Memory B cell (primary cell): ENCODE measurements at regions not wholly inside any gene's neighbourhood (a gene's known extent, or its start where the extent isn't known, plus 50 kb on each side); places are given as distances from the start of the nearest gene placed in this dataset.

Experiments
- ATAC-seq: fragments of 150-1000 bp; cut with Tn5 transposase; 2 replicates; pipeline ENCODE4 v1.10.0; 2021; ENCODE audit warnings: low read depth, mild to moderate bottlenecking, moderate library complexity
- DNase-seq, 2 donors: peaks; one replicate each; pipeline ENCODE4 v3.0.0; 2022; ENCODE audit warnings: low spot score in 2 of 2
- H3K27ac Mint-ChIP-seq: one replicate; pipeline ENCODE4 v1.8.0; 2022; ENCODE audit warnings: mild to moderate bottlenecking, moderate library complexity, mixed read lengths
- H3K27me3 Mint-ChIP-seq: one replicate; pipeline ENCODE4 v1.8.0; 2022; ENCODE audit warnings: mixed read lengths
- H3K36me3 Mint-ChIP-seq: one replicate; pipeline ENCODE4 v1.8.0; 2022; ENCODE audit warnings: mild to moderate bottlenecking, mixed read lengths
- H3K4me1 Mint-ChIP-seq: one replicate; pipeline ENCODE4 v1.8.0; 2022; ENCODE audit warnings: mixed read lengths
- H3K4me3 Mint-ChIP-seq: one replicate; pipeline ENCODE4 v1.8.0; 2022; ENCODE audit warnings: mild to moderate bottlenecking, moderate library complexity, mixed read lengths
- H3K9me3 Mint-ChIP-seq: one replicate; pipeline ENCODE4 v1.8.0; 2022; ENCODE audit warnings: mixed read lengths

GRCh38 chr2:212945526-212945925 is 205.9 kb downstream of the IKZF2 start:
- H3K36me3 Mint-ChIP-seq = no peaks in the 10 kb centered on the region
- H3K4me1 Mint-ChIP-seq = no peaks in the 10 kb centered on the region
- no peaks in the 10 kb centered on the region for H3K27me3 Mint-ChIP-seq
- H3K27ac Mint-ChIP-seq = no peak overlapping the region
- DNase-seq (no peak), ATAC-seq (no peak)
- no peaks in the 10 kb centered on the region for H3K9me3 Mint-ChIP-seq
- H3K4me3 Mint-ChIP-seq = no peak overlapping the region

GRCh38 chr2:212943351-212943750 is 208.1 kb downstream of the IKZF2 start:
- H3K36me3 Mint-ChIP-seq = no peaks in the 10 kb centered on the region
- H3K4me3 Mint-ChIP-seq = no peak overlapping the region
- H3K9me3 Mint-ChIP-seq = no peaks in the 10 kb centered on the region
- no peak for DNase-seq
- H3K4me1 Mint-ChIP-seq = no peaks in the 10 kb centered on the region
- H3K27me3 Mint-ChIP-seq = no peaks in the 10 kb centered on the region
- H3K27ac Mint-ChIP-seq = no peak overlapping the region
- no peak for ATAC-seq

GRCh38 chr2:212941361-212941760 is 210.1 kb downstream of the IKZF2 start:
- Mint-ChIP-seq H3K9me3 (no peaks in the 10 kb centered on the region), H3K4me3 (no peak overlapping the region), H3K27ac (no peak overlapping the region), H3K4me1 (no peaks in the 10 kb centered on the region), H3K36me3 (no peaks in the 10 kb centered on the region), H3K27me3 (peaks cover 1% of the 10 kb centered on the region)
- no peak for ATAC-seq
- DNase-seq = no peak

- ATAC-seq = no peak
- Mint-ChIP-seq H3K27me3 (peaks cover 1% of the 10 kb centered on the region), H3K36me3 (no peaks in the 10 kb centered on the region), H3K9me3 (no peaks in the 10 kb centered on the region), H3K4me1 (no peaks in the 10 kb centered on the region), H3K27ac (no peak overlapping the region), H3K4me3 (no peak overlapping the region)
- DNase-seq = no peak
These were observed 210.6 kb downstream of the IKZF2 start for GRCh38 chr2:212940816-212941215.

GRCh38 chr2:212939777-212940531 is 211.5 kb downstream of the IKZF2 start:
- ATAC-seq (no peak), DNase-seq (no peak)
- no peaks in the 10 kb centered on the region for H3K9me3 Mint-ChIP-seq
- no peak overlapping the region for H3K4me3 Mint-ChIP-seq
- H3K4me1 Mint-ChIP-seq = no peaks in the 10 kb centered on the region
- H3K36me3 Mint-ChIP-seq = no peaks in the 10 kb centered on the region
- H3K27ac Mint-ChIP-seq = no peak overlapping the region
- peaks cover 1% of the 10 kb centered on the region for H3K27me3 Mint-ChIP-seq

- Mint-ChIP-seq H3K4me3 (no peak overlapping the region), H3K9me3 (no peaks in the 10 kb centered on the region), H3K27ac (no peak overlapping the region), H3K4me1 (no peaks in the 10 kb centered on the region), H3K27me3 (peaks cover 1% of the 10 kb centered on the region), H3K36me3 (no peaks in the 10 kb centered on the region)
- ATAC-seq (no peak), DNase-seq (no peak)
These were observed 213.1 kb downstream of the IKZF2 start for GRCh38 chr2:212938144-212938793.

- no peaks in the 10 kb centered on the region for H3K9me3 Mint-ChIP-seq
- H3K4me3 Mint-ChIP-seq = no peak overlapping the region
- DNase-seq (no peak), ATAC-seq (no peak)
- no peaks in the 10 kb centered on the region for H3K36me3 Mint-ChIP-seq
- H3K4me1 Mint-ChIP-seq = no peaks in the 10 kb centered on the region
- H3K27me3 Mint-ChIP-seq = peaks cover 1% of the 10 kb centered on the region
- H3K27ac Mint-ChIP-seq = no peak overlapping the region
These were observed 214.8 kb downstream of the IKZF2 start for GRCh38 chr2:212936572-212936971.

GRCh38 chr2:212935752-212936151 is 215.7 kb downstream of the IKZF2 start:
- Mint-ChIP-seq H3K4me3 (no peak overlapping the region), H3K36me3 (no peaks in the 10 kb centered on the region), H3K27ac (no peak overlapping the region), H3K27me3 (peaks cover 3% of the 10 kb centered on the region), H3K4me1 (no peaks in the 10 kb centered on the region), H3K9me3 (no peaks in the 10 kb centered on the region)
- ATAC-seq (no peak), DNase-seq (no peak)

- no peak for DNase-seq
- no peaks in the 10 kb centered on the region for H3K4me1 Mint-ChIP-seq
- no peaks in the 10 kb centered on the region for H3K36me3 Mint-ChIP-seq
- no peak overlapping the region for H3K27ac Mint-ChIP-seq
- H3K27me3 Mint-ChIP-seq = peaks cover 2% of the 10 kb centered on the region
- H3K9me3 Mint-ChIP-seq = no peaks in the 10 kb centered on the region
- no peak for ATAC-seq
- H3K4me3 Mint-ChIP-seq = no peak overlapping the region
These were observed 220.1 kb downstream of the IKZF2 start for GRCh38 chr2:212931271-212931670.

GRCh38 chr2:212930556-212931260 is 220.7 kb downstream of the IKZF2 start:
- DNase-seq (no peak), ATAC-seq (no peak)
- Mint-ChIP-seq H3K27me3 (peaks cover 2% of the 10 kb centered on the region), H3K4me1 (no peaks in the 10 kb centered on the region), H3K4me3 (no peak overlapping the region), H3K36me3 (no peaks in the 10 kb centered on the region), H3K27ac (no peak overlapping the region), H3K9me3 (no peaks in the 10 kb centered on the region)

GRCh38 chr2:212929971-212930370 is 221.4 kb downstream of the IKZF2 start:
- DNase-seq (no peak), ATAC-seq (no peak)
- no peak overlapping the region for H3K27ac Mint-ChIP-seq
- no peak overlapping the region for H3K4me3 Mint-ChIP-seq
- no peaks in the 10 kb centered on the region for H3K36me3 Mint-ChIP-seq
- H3K27me3 Mint-ChIP-seq = peaks cover 2% of the 10 kb centered on the region
- H3K9me3 Mint-ChIP-seq = peaks cover under 1% of the 10 kb centered on the region
- H3K4me1 Mint-ChIP-seq = no peaks in the 10 kb centered on the region

- H3K4me3 Mint-ChIP-seq = no peak overlapping the region
- no peaks in the 10 kb centered on the region for H3K4me1 Mint-ChIP-seq
- no peak overlapping the region for H3K27ac Mint-ChIP-seq
- DNase-seq (no peak), ATAC-seq (no peak)
- H3K9me3 Mint-ChIP-seq = peaks cover 2% of the 10 kb centered on the region
- H3K36me3 Mint-ChIP-seq = no peaks in the 10 kb centered on the region
- peaks cover 2% of the 10 kb centered on the region for H3K27me3 Mint-ChIP-seq
These were observed 222.3 kb downstream of the IKZF2 start for GRCh38 chr2:212929116-212929515.

- DNase-seq (no peak), ATAC-seq (no peak)
- H3K27ac Mint-ChIP-seq = no peak overlapping the region
- H3K27me3 Mint-ChIP-seq = peaks cover 2% of the 10 kb centered on the region
- no peaks in the 10 kb centered on the region for H3K36me3 Mint-ChIP-seq
- no peak overlapping the region for H3K4me3 Mint-ChIP-seq
- H3K4me1 Mint-ChIP-seq = no peaks in the 10 kb centered on the region
- H3K9me3 Mint-ChIP-seq = peaks cover 2% of the 10 kb centered on the region
These were observed 222.7 kb downstream of the IKZF2 start for GRCh38 chr2:212928681-212929080.

- Mint-ChIP-seq H3K27me3 (peaks cover 2% of the 10 kb centered on the region), H3K27ac (no peak overlapping the region), H3K4me1 (no peaks in the 10 kb centered on the region), H3K9me3 (peaks cover 2% of the 10 kb centered on the region), H3K4me3 (no peak overlapping the region), H3K36me3 (no peaks in the 10 kb centered on the region)
- ATAC-seq = no peak
- DNase-seq = no peak
These were observed 224.5 kb downstream of the IKZF2 start for GRCh38 chr2:212926940-212927339.
